T-helper 2 cell (primary cell): ENCODE measurements at regions not wholly inside any gene's neighbourhood (a gene's known extent, or its start where the extent isn't known, plus 50 kb on each side); places are given as distances from the start of the nearest gene placed in this dataset.
A peak's percentile ranks its signal among the peaks of the same experiment; 100 is the strongest.

Source experiments
- DNase-seq, 5 experiments: peaks; one replicate each; pipeline versions ENCODE4 v3.0.0 to v3.0.0-alpha.2; 2012 to 2022

- DNase-seq: no peak
These were observed 200.1 kb downstream of the BMP7 start for GRCh38 chr20:57066126-57066900.

DNA sequence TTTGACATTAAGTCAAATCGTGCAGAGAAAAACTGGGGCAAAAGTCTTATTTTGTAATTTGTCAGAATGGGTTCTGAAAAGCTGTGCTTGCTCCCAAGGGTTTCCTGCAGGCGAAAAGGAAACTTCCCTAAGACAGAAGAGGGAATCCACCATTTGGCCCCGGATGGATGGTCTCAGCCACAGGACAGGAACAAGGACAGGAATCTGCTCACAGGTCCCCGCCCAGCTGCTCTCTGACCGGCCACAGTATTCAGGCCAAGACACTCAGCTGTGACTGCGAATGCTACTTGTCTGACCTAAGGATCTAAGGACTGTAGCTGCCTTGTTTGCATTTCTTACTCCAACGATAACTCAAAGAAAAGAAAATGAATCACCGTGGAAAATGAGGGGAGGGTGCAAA, 197.0 kb downstream of the BMP7 start:
- DNase-seq: no peak

DNA sequence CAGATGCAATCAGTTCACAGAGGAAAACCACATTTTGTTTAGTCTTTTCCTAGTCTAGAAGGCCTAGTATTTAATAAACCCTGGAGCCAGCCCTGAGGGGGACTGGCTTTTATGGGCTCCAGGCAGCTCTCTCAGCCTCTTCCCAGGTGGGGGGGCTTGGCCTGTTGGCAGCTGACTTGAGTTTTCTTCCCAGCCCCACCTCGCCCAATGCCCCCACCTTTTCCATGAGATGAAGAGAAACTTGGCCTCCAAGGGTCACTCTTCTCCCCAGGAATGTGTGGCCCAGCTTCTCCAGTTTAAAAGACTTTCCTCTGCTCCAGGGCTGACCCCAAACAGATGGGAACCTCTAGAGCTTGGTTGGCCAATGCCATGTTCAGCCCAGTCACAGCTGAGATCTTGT, 196.1 kb downstream of the BMP7 start:
- no peak for DNase-seq

DNA sequence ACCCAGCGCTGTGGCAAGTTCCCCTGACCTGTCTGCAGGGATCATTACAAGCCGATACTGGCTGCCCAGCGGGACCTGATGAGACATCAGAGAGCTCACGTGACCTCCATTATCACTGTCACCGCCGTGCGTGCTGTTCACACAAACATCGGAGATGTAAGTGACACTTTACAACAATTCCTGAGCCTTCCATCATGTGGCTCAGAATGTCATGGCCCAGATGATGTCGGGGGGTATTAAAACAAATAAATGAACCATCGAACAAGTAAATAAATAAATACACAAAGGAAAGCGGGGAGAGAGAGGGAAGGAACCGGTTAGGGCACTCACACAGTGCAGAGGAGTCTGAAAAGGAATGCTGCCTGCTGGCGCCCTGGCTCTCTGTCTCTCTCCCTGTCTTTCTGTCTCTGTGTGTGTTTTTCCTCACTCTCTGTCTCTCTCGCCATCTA, 195.1 kb downstream of the BMP7 start:
- no peak for DNase-seq

- DNase-seq: no peak
These were observed 194.4 kb downstream of the BMP7 start for GRCh38 chr20:57071954-57072583.

DNA sequence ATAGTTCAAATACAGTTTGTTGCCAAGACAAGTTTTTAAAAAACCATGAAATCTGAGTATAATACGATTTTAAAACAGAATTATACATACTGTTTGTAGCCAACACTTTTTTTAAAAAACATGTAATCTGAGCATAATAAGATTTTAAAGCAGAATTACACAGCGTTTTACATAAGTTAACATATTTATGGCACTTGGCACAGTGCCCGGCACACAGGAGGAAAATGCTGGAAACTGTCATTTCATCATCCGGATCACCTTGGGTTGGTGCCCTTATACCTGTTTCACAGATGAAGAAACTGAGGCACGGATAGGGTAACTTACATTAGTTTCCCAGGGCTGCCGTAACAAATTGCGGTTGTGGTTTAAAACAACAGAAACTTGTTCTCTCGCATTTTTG, 193.0 kb downstream of the BMP7 start:
- DNase-seq: no peak

GRCh38 chr20:57074386-57074785, 192.1 kb downstream of the BMP7 start:
- DNase-seq: no peak

- DNase-seq: no peak
These were observed 191.3 kb downstream of the BMP7 start for GRCh38 chr20:57075181-57075580.

DNA sequence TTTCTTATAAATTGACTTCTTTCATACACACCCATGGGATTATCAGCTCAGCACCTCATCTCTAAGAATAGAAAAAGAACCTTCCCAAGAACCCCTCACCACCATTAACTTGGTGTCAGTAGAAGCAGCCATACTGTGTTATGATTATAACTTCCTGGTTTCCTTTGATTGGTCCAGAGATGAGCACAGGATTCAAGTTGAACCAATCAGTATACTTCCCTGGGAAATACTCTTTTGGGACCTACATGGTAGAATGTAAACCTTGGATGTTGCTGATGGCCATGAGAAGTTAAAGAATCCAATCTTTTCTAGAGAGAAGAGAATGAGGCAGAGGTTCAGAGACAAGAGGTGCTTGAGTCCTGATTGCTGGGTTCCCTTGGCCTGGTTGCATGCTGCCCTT, 190.8 kb downstream of the BMP7 start:
- no peak for DNase-seq

- no peak for DNase-seq
These were observed 190.2 kb downstream of the BMP7 start for GRCh38 chr20:57076152-57076652.

DNA sequence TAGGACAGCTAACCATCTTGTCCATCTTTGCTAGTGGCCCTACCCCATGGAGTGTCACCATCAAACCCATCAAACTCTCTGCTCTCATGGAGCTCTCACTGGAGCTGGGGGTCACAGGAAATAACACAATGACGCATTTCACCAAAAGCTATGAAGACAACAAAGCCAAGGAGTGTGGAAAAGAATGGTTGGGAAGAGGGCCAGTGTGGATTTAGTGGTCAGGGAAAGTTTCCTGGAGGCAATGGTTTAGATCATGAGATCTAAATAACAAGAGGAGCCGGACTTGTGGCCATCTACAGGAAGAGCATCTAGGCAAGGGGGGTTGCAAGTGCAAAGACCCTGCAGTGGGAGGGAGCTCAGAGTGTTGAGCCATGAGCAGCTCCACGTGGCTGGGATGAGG, 189.5 kb downstream of the BMP7 start:
- no peak for DNase-seq

DNA sequence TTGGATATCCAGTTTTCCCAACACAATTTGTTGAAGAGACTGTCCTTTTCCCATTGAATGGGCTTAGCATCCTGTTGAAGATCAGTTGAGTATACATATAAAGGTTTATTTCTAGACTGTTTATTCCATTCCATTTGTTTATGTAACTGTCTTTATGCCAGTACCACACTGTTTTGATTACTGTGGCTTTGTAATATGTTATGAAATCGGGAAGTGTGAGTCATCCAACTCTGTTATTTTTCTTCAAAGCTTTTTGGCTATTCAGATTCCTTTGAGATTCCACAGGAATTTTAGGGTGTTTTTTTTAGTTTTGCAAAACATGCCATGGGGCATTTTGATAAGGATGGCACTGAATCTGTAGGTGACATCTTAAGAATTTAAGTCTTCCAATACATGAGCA, 188.3 kb downstream of the BMP7 start:
- DNase-seq: no peak

- no peak for DNase-seq
These were observed 187.1 kb downstream of the BMP7 start for GRCh38 chr20:57079031-57080005.

DNA sequence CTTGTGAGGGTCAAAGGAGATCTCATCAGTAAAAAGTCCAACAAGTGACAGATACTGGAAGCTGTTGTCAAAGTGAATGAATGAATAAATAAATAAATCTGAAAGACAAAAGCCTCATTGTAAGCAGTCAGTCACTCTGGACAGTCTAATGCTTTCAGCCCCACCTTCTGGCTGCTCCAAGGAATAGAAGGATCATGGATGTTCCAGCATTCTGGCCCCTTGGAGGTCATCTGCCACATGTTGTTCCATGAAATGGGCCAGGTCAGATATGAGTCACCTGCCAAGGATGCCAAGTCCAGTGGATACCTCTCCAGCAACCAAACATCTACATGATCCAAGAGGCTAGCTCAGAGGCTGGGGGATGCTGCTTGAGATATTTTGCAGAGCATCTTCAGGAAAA, 185.6 kb downstream of the BMP7 start:
- DNase-seq: no peak

- DNase-seq: no peak
These were observed 184.0 kb downstream of the BMP7 start for GRCh38 chr20:57082357-57082945.

DNA sequence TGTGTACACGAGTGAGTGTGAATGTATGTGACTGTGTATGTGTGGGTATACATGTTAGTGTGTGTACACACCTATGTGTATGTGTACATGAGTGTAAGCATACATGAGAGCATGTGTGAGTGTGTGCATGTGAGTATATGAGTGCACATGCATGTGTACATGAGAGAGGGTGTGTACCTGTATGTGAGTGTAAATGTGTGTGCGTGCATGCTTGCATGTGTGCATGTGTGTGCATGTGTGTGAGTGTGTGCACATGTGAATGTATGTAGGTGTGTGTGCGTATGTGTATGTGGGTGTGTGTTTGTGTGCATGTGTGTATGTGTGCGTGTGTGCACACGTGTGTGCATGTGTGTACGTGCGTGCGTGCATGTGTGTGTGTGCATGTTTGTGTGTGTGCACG, 183.4 kb downstream of the BMP7 start:
- no peak for DNase-seq

GRCh38 chr20:57086066-57086465, 180.4 kb downstream of the BMP7 start:
- no peak for DNase-seq

DNA sequence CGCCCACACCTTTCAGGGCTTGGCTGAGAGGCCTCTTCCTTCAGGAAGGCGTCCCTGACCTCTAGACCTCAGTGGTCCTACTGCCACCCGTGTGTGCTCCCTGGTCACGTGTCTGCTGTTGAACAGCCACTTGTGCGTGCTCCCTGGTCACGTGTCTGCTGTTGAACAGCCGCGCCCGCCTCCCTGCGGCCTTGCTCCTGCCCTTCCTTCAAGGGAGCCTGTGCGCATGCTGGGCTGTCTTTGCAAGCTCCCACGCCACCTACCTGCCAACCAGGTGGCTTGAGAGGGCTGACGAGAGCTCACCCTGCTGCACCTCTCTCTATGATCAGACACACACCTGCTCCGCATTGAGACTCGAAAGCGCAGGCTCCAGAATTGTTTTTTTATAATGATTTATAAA, 179.3 kb downstream of the BMP7 start:
- DNase-seq: no peak

DNA sequence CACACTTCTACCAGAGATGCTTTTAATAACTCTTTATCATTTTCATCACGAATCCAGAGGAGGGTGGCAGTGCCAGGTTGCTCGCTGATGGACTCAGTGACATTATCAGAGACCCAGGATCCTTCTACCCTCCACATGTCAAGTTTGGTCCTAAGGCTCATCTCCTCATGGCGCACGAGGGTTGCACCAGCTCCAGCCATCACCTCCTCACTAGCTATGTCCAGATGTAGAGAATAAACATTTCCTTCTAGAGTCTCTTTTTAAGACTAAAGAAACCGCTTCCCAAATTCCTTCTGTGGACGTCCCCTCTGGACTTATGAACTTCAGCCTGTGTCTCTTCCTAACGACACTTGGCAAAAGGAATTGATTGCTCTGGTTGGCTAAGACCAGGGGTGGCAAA, 178.7 kb downstream of the BMP7 start:
- no peak for DNase-seq

- DNase-seq: no peak
These were observed 178.0 kb downstream of the BMP7 start for GRCh38 chr20:57088436-57088835.

GRCh38 chr20:57089699-57090144, 176.7 kb downstream of the BMP7 start:
- DNase-seq: peak in 3 of 5 experiments; percentile 33 to 46 (median 42)
